Central memory CD8-positive, alpha-beta T cell (primary cell): ENCODE measurements at regions not wholly inside any gene's neighbourhood (a gene's known extent, or its start where the extent isn't known, plus 50 kb on each side); places are given as distances from the start of the nearest gene placed in this dataset.

ENCODE experiments used
- ATAC-seq: fragments of 150-1000 bp; cut with Tn5 transposase; replicated peaks from 2 replicates; pipeline ENCODE4 v1.10.0; 2022; ENCODE audit warnings: mild to moderate bottlenecking, moderate FRiP score, moderate number of reproducible peaks; ENCODE audit not compliant: poor library complexity, severe bottlenecking; ENCODE audit errors: extremely low read depth
- DNase-seq, 2 donors: peaks; one replicate each; pipeline ENCODE4 v3.0.0; 2021; ENCODE audit warnings: low spot score in 2 of 2
- H3K27ac Mint-ChIP-seq: one replicate; pipeline ENCODE4 v1.8.0; 2022; ENCODE audit warnings: low read depth, mild to moderate bottlenecking, moderate library complexity, mixed read lengths
- H3K27me3 Mint-ChIP-seq: one replicate; pipeline ENCODE4 v1.8.0; 2022; ENCODE audit warnings: mixed read lengths
- H3K36me3 Mint-ChIP-seq: one replicate; pipeline ENCODE4 v1.8.0; 2022; ENCODE audit warnings: mild to moderate bottlenecking, moderate library complexity, mixed read lengths; ENCODE audit not compliant: insufficient read depth
- H3K4me1 Mint-ChIP-seq: one replicate; pipeline ENCODE4 v1.8.0; 2022; ENCODE audit warnings: mixed read lengths
- H3K4me3 Mint-ChIP-seq: one replicate; pipeline ENCODE4 v1.8.0; 2022; ENCODE audit warnings: mild to moderate bottlenecking, moderate library complexity, mixed read lengths
- H3K9me3 Mint-ChIP-seq: one replicate; pipeline ENCODE4 v1.8.0; 2022; ENCODE audit warnings: mixed read lengths

GRCh38 chr2:192469612-192470011, 274.9 kb upstream of the TMEFF2 start:
- no peaks in the 10 kb centered on the region for H3K36me3 Mint-ChIP-seq
- peaks cover 4% of the 10 kb centered on the region for H3K9me3 Mint-ChIP-seq
- no peak for ATAC-seq

DNA sequence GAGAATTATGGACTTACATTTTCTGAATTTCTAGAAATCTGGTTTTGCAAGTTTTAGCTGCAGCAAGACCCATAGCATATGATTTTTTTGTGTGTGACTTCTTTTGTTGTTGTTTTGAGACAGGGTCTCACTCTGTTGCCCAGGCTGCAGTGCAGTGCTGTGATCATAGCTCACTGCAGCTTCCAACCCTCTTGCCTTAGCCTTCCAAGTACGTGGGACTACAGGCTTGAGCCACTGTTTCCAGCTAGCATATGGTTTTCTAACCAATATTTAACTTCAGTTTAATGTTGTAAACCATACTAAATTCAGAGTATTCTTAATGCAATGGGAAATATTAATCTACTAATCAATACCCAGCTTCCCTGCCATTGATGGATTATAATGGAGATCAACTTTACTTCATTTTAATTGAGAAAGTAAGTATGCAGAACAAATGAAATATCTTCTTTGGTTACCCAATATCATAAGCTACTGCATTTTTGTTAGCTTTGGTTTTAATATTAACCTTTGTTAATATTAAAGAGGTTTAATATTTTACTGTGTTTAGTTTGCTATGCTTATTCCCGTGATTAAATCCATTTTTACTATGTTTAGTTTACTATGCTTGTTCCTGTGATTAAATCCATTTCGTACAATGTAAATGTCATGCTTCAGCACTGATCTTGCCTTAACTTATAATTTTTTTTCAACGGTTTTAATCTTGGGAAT, 273.4 kb upstream of the TMEFF2 start:
- ATAC-seq (no peak), DNase-seq (no peak)
- Mint-ChIP-seq H3K9me3 (peaks cover 4% of the 10 kb centered on the region), H3K27ac (no peak overlapping the region), H3K27me3 (no peaks in the 10 kb centered on the region), H3K36me3 (no peaks in the 10 kb centered on the region), H3K4me1 (no peaks in the 10 kb centered on the region), H3K4me3 (no peak overlapping the region)

More at GRCh38 chr2:192469612-192470011, 274.9 kb upstream of the TMEFF2 start:
- no peak overlapping the region for H3K4me3 Mint-ChIP-seq
- no peaks in the 10 kb centered on the region for H3K4me1 Mint-ChIP-seq
- no peak overlapping the region for H3K27ac Mint-ChIP-seq
- no peak for DNase-seq
- no peaks in the 10 kb centered on the region for H3K27me3 Mint-ChIP-seq

DNA sequence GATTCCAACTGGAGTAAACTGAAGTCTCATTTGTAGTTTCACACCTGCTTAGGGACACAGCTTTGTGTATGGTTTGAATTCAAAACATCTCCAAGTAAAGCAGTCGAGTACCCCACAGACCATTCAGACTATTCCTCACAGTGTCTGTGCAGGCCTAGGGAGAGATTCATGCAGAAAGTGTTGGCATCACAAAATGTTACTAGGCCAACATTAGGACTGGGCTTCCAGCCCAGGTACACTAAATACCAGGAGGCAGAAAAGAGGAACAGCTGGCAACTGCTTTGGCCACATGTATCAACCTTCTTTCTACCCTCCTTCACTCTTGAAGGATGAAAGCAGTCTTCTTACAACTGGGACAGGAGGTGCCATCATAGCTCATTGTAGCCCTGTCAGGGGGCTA, 270.4 kb upstream of the TMEFF2 start:
- no peak for DNase-seq
- H3K27ac Mint-ChIP-seq, result no peak overlapping the region
- no peak overlapping the region for H3K4me3 Mint-ChIP-seq
- no peak for ATAC-seq
- no peaks in the 10 kb centered on the region for H3K27me3 Mint-ChIP-seq
- no peaks in the 10 kb centered on the region for H3K4me1 Mint-ChIP-seq
- H3K36me3 Mint-ChIP-seq, result no peaks in the 10 kb centered on the region
- H3K9me3 Mint-ChIP-seq, result peaks cover 7% of the 10 kb centered on the region

GRCh38 chr2:192459422-192459821, 264.7 kb upstream of the TMEFF2 start:
- Mint-ChIP-seq H3K4me3 (no peak overlapping the region), H3K36me3 (no peaks in the 10 kb centered on the region), H3K27me3 (no peaks in the 10 kb centered on the region), H3K9me3 (peaks cover 15% of the 10 kb centered on the region), H3K4me1 (no peaks in the 10 kb centered on the region), H3K27ac (no peak overlapping the region)
- DNase-seq, result no peak
- ATAC-seq, result no peak

DNA sequence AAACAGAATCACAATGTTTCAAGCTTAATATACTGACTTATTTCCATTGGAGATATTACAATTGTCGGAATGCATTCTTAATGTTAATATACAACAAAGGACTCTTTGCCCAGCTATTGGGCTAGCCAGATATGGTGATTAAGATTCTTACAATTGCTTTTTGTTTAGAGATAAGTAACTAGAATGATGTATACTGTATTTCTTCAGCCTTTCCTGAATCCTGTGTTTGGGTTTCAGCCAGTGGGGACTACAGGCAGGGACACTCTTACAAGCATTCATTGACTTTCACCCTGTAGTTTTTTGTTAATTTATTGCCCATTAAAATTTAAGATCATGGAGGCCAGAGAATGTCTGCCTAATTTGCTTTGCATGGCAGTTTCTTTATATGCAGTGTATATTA, 254.1 kb upstream of the TMEFF2 start:
- H3K27ac Mint-ChIP-seq, result no peak overlapping the region
- H3K9me3 Mint-ChIP-seq, result peaks cover 15% of the 10 kb centered on the region

DNA sequence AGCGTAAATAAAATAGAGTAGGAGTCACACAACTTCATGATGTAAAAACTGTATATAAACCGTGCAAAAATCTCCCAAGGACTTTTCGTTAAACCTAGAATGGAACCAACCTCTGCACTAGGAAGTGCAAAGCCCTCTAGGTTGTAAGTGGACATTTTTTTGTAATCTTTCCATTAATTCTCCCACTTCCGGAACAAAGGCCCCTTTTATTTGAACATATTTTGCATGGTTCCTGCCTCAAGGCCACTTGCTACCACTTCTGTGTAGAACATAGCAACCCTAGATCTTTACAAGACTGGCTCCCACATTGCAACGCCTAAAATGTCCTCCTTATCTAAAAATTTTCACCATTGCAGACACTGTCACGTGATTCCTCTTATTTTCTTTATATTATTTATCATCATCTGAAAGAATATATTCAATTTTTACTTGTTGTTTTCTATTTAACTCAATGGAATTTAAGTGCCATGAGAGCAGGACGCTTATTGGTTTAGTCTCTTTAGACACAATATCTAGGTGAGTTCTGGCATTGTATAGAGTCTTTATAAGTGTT, 249.6 kb upstream of the TMEFF2 start:
- no peak overlapping the region for H3K27ac Mint-ChIP-seq
- peaks cover 11% of the 10 kb centered on the region for H3K9me3 Mint-ChIP-seq
- no peak for DNase-seq
- ATAC-seq, result no peak
- no peaks in the 10 kb centered on the region for H3K27me3 Mint-ChIP-seq
- H3K4me1 Mint-ChIP-seq, result no peaks in the 10 kb centered on the region
- no peaks in the 10 kb centered on the region for H3K36me3 Mint-ChIP-seq
- no peak overlapping the region for H3K4me3 Mint-ChIP-seq

More for the DNA sequence above, 254.1 kb upstream of the TMEFF2 start:
- DNase-seq (no peak), ATAC-seq (no peak)
- Mint-ChIP-seq H3K36me3 (no peaks in the 10 kb centered on the region), H3K27me3 (no peaks in the 10 kb centered on the region), H3K4me3 (no peak overlapping the region), H3K4me1 (no peaks in the 10 kb centered on the region)

GRCh38 chr2:192443831-192444230, 249.1 kb upstream of the TMEFF2 start:
- peaks cover 10% of the 10 kb centered on the region for H3K9me3 Mint-ChIP-seq
- no peaks in the 10 kb centered on the region for H3K4me1 Mint-ChIP-seq
- ATAC-seq (no peak), DNase-seq (no peak)
- no peaks in the 10 kb centered on the region for H3K36me3 Mint-ChIP-seq
- no peak overlapping the region for H3K4me3 Mint-ChIP-seq
- H3K27me3 Mint-ChIP-seq, result no peaks in the 10 kb centered on the region
- no peak overlapping the region for H3K27ac Mint-ChIP-seq

GRCh38 chr2:192438239-192438638, 243.5 kb upstream of the TMEFF2 start:
- DNase-seq (no peak), ATAC-seq (no peak)
- Mint-ChIP-seq H3K27ac (no peak overlapping the region), H3K4me3 (no peak overlapping the region), H3K4me1 (no peaks in the 10 kb centered on the region), H3K27me3 (no peaks in the 10 kb centered on the region), H3K9me3 (peaks cover 4% of the 10 kb centered on the region), H3K36me3 (no peaks in the 10 kb centered on the region)

DNA sequence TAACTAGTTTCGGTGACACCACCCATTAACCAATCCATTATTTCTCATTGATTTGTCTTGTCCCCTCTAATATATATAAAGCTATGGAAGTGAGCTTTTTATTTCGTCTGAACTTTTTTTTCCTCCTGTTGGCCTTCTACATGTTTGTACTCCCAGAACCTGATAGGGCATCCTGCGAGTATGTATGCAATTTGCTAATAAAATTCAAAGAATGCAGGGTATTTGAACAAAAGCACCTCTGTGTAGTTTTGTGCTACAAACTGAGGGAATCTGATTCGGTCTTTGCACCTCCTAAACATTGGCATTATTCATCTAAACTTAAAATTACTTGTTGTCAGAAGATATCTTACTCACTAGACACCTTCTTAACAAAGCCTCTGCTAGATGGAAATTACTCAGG, 242.9 kb upstream of the TMEFF2 start:
- no peaks in the 10 kb centered on the region for H3K27me3 Mint-ChIP-seq
- H3K27ac Mint-ChIP-seq, result no peak overlapping the region
- H3K4me1 Mint-ChIP-seq, result no peaks in the 10 kb centered on the region
- ATAC-seq (no peak), DNase-seq (no peak)
- H3K9me3 Mint-ChIP-seq, result peaks cover 4% of the 10 kb centered on the region
- no peaks in the 10 kb centered on the region for H3K36me3 Mint-ChIP-seq
- no peak overlapping the region for H3K4me3 Mint-ChIP-seq

GRCh38 chr2:192424243-192424642, 229.5 kb upstream of the TMEFF2 start:
- H3K27me3 Mint-ChIP-seq, result no peaks in the 10 kb centered on the region
- H3K9me3 Mint-ChIP-seq, result peaks cover 7% of the 10 kb centered on the region
- H3K36me3 Mint-ChIP-seq, result no peaks in the 10 kb centered on the region
- no peak overlapping the region for H3K4me3 Mint-ChIP-seq
- H3K4me1 Mint-ChIP-seq, result no peaks in the 10 kb centered on the region
- H3K27ac Mint-ChIP-seq, result no peak overlapping the region
- DNase-seq (no peak), ATAC-seq (no peak)

DNA sequence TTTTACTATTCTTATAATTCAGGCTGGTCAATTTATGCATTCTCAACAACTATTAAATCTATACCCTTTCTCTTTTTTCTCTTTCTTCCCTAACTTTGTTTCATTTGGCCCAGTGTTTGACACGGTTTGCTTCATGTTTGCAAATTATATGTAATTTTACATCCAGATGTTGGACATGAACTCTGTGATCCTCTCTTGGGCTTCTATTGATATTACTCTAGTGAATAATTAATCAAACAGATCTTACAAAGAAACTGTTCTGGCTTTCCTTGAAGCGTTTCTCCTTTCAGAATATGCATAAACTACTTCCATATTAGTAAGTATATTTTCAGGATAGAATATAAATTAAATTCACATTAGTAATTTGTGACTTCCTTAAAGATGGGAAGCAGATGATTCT, 225.1 kb upstream of the TMEFF2 start:
- ATAC-seq, result no peak
- Mint-ChIP-seq H3K4me3 (no peak overlapping the region), H3K9me3 (peaks cover 7% of the 10 kb centered on the region), H3K27me3 (no peaks in the 10 kb centered on the region), H3K27ac (no peak overlapping the region), H3K36me3 (no peaks in the 10 kb centered on the region), H3K4me1 (no peaks in the 10 kb centered on the region)
- DNase-seq, result no peak

DNA sequence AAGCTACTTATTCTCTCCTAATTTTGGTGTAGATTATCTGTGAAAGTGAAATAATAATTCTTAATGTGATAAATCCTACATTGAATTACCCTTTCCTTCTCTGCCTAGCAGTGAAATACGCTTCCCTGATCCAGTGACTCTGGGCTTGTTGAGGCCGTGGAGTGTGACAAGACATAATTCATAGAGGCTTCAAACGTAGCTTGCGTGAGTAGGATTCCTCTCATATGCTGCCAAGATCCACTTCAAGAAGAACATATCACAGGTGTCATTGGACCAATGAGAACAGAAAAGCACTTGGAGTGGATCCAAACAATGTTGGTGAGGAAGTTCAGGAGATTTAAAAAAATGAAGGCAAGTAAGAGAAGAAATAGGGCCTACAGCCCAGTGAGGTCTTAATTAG, 221.3 kb upstream of the TMEFF2 start:
- Mint-ChIP-seq H3K27me3 (no peaks in the 10 kb centered on the region), H3K27ac (no peak overlapping the region), H3K4me3 (no peak overlapping the region), H3K36me3 (no peaks in the 10 kb centered on the region), H3K9me3 (no peaks in the 10 kb centered on the region), H3K4me1 (no peaks in the 10 kb centered on the region)
- DNase-seq, result no peak
- no peak for ATAC-seq

DNA sequence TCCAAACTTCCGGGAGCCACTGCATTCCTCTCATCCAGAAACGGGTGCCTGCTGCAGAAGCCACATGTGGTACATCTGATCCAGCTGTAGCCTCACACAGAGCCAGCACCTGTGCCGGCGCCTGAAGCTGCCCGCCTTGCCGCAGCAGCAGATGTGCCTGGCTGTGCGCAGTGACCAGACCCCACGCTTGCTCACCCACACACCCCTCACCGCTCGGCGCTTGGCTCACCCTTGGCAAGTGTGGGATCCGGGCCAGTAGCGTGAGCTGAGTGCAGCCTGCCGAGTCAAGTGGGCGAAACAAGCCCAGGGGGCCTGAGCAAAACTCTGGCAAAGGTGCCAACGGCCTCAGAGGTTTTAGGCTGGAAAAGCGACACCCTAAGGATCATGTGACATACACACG, 220.1 kb upstream of the TMEFF2 start:
- H3K27ac Mint-ChIP-seq, result no peak overlapping the region
- H3K36me3 Mint-ChIP-seq, result no peaks in the 10 kb centered on the region
- no peaks in the 10 kb centered on the region for H3K4me1 Mint-ChIP-seq
- DNase-seq (no peak), ATAC-seq (no peak)
- H3K9me3 Mint-ChIP-seq, result no peaks in the 10 kb centered on the region
- no peak overlapping the region for H3K4me3 Mint-ChIP-seq
- H3K27me3 Mint-ChIP-seq, result no peaks in the 10 kb centered on the region
